GM19193 (cell line): ENCODE measurements at regions not wholly inside any gene's neighbourhood (a gene's known extent, or its start where the extent isn't known, plus 50 kb on each side); places are given as distances from the start of the nearest gene placed in this dataset.

ENCODE experiments used
- POLR2A ChIP-seq: IDR thresholded peaks from 4 replicates; pipeline ENCODE4 v1.6.1; 2011; ENCODE audit not compliant: insufficient read depth, insufficient read length; ENCODE audit errors: extremely low read depth

DNA sequence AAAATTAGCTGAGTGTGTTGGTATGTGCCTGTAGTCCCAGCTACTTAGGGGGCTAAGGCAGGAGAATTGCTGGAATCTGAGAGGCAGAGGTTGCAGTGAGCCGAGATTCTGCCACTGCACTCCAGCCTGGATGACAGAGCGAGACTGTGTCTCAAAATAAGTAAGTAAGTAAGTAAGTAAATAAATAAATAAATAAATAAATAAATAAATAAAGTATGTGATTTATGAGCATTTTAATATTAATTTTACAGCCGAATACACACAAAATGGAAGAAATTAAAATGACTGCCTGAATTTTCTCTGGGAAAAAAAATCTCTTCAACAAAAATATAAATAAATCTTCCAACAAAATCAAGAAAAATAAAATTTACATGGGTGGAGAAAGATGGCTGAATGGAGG, 740.7 kb downstream of the CDH18 start:
- no peak for TF ChIP-seq POLR2A

- no peak for TF ChIP-seq POLR2A
These were observed 732.0 kb downstream of the CDH18 start for GRCh38 chr5:19256036-19256435.

DNA sequence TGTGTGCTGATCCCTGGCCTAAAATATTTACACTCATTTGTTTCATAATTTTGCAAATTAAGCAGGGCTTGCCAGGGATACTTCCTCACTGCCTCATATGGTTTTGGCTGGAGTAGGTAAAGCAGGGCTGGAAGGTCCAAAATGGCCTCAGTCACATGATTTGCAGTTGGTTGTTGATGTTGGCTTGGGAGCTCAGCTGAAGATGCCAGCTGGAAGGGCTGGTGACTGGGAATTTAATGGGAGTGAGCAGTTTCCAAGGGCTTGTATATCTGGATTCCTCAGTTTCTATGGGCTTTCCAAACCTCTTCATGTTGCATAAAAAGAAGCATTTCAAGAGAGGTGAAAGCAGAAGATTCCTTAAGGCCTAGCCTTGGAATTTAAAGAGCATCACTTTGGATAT, 729.3 kb downstream of the CDH18 start:
- TF ChIP-seq POLR2A: no peak

GRCh38 chr5:19261879-19262278, 726.1 kb downstream of the CDH18 start:
- no peak for TF ChIP-seq POLR2A

- TF ChIP-seq POLR2A: no peak
These were observed 723.2 kb downstream of the CDH18 start for GRCh38 chr5:19264821-19265220.

- TF ChIP-seq POLR2A: no peak
These were observed 721.2 kb downstream of the CDH18 start for GRCh38 chr5:19266791-19267190.

DNA sequence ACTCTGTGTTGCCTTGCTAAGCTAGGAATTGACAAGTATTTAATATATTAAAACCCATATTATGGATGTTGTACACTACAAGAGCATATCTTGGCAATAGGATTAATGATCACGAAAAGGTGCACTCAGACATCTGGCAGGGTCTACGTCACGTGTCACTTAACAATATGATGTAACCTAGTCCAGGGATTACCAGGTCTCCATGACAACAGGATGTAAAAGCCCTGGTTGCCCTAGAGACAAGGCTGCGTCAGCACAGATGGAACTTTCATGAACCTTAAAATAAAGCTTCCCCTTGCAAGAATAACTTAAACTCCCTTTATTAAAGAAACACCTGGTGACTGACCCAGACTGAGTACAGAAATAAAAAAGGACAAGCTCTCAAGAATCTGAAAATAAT, 717.8 kb downstream of the CDH18 start:
- no peak for TF ChIP-seq POLR2A

GRCh38 chr5:19274578-19274977, 713.4 kb downstream of the CDH18 start:
- no peak for TF ChIP-seq POLR2A

- no peak for TF ChIP-seq POLR2A
These were observed 702.7 kb downstream of the CDH18 start for GRCh38 chr5:19285286-19285685.

DNA sequence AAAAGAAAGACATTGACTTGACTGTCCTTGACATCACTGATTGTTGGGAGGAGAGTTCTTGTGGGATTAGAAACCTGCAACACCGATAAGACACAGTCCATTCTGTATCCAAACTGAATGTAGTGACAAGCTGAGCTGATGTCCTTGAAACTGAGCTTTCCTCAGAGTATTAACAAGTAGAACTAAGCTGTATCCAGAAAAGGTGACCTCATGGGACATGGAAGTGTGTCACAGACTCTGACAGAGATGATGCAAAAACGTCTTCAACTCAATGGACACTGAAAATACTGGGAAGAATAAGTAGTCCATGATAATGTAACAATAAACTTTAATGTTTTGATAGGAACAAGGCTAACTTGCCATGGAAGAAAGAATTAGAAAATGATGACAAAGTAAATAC, 690.1 kb downstream of the CDH18 start:
- no peak for TF ChIP-seq POLR2A

DNA sequence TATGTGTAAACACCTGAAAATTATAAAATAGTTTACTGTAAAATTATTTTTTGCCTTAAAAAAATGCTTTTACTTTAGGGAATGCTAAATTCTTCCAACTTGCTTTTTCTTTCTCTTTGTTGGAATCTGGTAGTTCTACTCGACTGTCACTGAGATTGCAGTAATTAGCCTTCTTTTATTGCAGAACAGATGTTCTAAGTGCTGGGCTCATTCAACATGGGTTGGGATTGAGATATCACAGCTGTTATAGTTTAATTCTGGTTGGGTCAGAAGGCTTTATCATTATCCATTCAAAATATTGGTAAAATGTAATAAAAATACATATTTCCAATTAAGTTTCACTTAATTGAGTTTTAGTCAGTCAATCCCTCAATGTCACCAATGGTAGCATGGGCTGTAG, 686.7 kb downstream of the CDH18 start:
- no peak for TF ChIP-seq POLR2A

GRCh38 chr5:19314840-19315239, 673.2 kb downstream of the CDH18 start:
- TF ChIP-seq POLR2A: no peak

GRCh38 chr5:19319252-19319651, 668.7 kb downstream of the CDH18 start:
- TF ChIP-seq POLR2A: no peak

DNA sequence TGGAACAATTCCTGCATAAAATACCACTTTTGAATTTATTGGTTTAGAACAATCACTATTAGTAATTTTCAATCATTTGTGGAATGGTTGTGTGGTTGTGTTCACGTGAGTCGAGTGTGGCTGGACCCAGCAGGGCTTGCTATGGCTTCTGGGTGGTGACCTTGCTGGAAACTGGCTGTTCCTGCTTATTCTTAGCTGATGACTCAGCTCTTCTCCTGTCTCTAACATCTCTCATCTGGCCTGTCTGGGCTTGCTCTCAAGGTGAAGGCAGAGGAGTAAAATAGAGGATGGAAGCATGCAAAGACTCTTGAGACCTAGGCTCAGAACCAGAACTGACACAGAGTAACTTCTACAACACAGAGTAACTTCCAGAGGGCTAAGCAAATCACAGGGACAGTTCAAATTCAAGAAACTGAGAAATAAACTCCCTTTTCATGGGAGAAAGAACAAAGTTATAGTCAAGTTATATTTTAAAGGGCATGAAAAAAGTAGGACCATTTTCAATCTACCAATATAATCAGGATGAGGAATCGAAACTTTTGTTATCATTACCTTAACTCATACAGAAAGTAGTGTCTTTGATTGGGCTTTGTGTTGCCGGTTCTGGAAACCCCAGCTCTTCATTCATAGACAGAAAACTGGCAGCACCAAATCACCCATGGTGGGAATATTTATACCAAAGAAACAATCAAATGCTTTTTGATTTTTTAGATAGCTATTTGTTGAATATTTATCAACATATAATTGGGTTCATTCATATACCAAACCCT, 665.1 kb downstream of the CDH18 start:
- no peak for TF ChIP-seq POLR2A

DNA sequence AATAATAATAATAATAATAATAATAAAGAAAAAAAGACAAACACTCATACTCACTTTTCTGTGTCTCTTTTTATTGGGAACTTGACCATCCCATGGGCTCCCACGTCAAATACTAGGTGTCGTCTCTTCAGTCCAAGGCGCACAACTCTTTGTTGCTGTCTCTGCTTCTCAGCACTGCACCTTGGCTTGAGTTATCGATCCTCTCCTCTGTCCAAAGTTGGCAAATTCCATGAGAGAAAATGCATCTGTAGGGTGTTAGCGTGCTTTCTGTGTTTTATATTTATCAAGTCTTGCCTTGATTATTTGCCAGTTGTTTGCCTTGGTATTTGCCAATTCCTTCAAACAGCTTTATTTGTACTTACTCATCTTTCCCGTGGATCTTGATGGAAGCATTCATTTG, 653.7 kb downstream of the CDH18 start:
- TF ChIP-seq POLR2A: no peak

GRCh38 chr5:19342942-19343341, 645.1 kb downstream of the CDH18 start:
- no peak for TF ChIP-seq POLR2A

DNA sequence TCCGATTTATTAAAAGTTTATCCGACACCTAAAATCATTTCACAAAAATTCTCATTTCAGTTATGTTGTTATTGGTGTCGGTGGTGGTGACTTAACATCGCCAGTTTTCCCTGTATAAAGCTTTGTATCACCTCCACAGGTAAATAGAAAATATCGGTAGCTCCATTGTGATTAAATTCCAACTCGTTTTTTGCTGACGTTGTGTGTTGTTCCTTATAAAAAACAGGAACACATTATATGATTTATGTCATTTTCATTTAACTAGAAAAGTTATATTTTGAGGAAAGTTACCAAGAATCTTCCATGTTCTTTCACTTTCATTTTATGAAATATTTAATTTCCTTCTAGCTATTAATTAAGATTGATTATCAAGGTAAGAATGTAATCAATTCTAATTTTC, 635.9 kb downstream of the CDH18 start:
- no peak for TF ChIP-seq POLR2A
